Dermis microvascular lymphatic vessel endothelial cell (primary cell): ENCODE measurements at regions not wholly inside any gene's neighbourhood (a gene's known extent, or its start where the extent isn't known, plus 50 kb on each side); places are given as distances from the start of the nearest gene placed in this dataset.

Experiments used
- DNase-seq, 2 donors: peaks; one replicate each; pipeline versions ENCODE4 v3.0.0 to v3.0.0-alpha.2; 2010; ENCODE audit warnings: low read depth in 2 of 2

- no peak for DNase-seq
These were observed 104.6 kb upstream of the HSD17B12 start for GRCh38 chr11:43575913-43576310.

GRCh38 chr11:43576320-43576802, 104.2 kb upstream of the HSD17B12 start:
- no peak for DNase-seq

GRCh38 chr11:43576803-43577521, 103.6 kb upstream of the HSD17B12 start:
- DNase-seq = peak; percentile 21 to 64

- no peak for DNase-seq
These were observed 102.8 kb upstream of the HSD17B12 start for GRCh38 chr11:43577566-43578264.

- DNase-seq = peak in 1 of 2 donors; percentile 23
These were observed 102.0 kb upstream of the HSD17B12 start for GRCh38 chr11:43578346-43579170.

- peak; percentile 20 to 56 for DNase-seq
These were observed 101.2 kb upstream of the HSD17B12 start for GRCh38 chr11:43579171-43579918.

- no peak for DNase-seq
These were observed 100.6 kb upstream of the HSD17B12 start for GRCh38 chr11:43579919-43580276.

- peak in 1 of 2 donors; percentile 21 for DNase-seq
These were observed 99.7 kb upstream of the HSD17B12 start for GRCh38 chr11:43580735-43581369.

GRCh38 chr11:43581370-43582023, 99.0 kb upstream of the HSD17B12 start:
- DNase-seq = no peak

- no peak for DNase-seq
These were observed 98.3 kb upstream of the HSD17B12 start for GRCh38 chr11:43582024-43582862.

GRCh38 chr11:43582863-43583462, 97.6 kb upstream of the HSD17B12 start:
- DNase-seq = no peak

GRCh38 chr11:43583548-43583947, 97.0 kb upstream of the HSD17B12 start:
- DNase-seq = no peak

GRCh38 chr11:43585877-43586608, 94.5 kb upstream of the HSD17B12 start:
- DNase-seq = no peak

- DNase-seq = no peak
These were observed 90.8 kb upstream of the HSD17B12 start for GRCh38 chr11:43589601-43590250.

- DNase-seq = no peak
These were observed 79.0 kb upstream of the HSD17B12 start for GRCh38 chr11:43601511-43601910.

- no peak for DNase-seq
These were observed 77.9 kb upstream of the HSD17B12 start for GRCh38 chr11:43602670-43603069.

GRCh38 chr11:43614214-43614613, 66.3 kb upstream of the HSD17B12 start:
- DNase-seq = no peak
